CD4-positive, alpha-beta T cell treated with Interleukin-4 for 1 hour (primary cell): ENCODE measurements at regions not wholly inside any gene's neighbourhood (a gene's known extent, or its start where the extent isn't known, plus 50 kb on each side); places are given as distances from the start of the nearest gene placed in this dataset.

Experiments used
- DNase-seq, 2 donors: peaks; one replicate each; pipeline ENCODE4 v3.0.0-alpha.2; 2020 to 2022

DNA sequence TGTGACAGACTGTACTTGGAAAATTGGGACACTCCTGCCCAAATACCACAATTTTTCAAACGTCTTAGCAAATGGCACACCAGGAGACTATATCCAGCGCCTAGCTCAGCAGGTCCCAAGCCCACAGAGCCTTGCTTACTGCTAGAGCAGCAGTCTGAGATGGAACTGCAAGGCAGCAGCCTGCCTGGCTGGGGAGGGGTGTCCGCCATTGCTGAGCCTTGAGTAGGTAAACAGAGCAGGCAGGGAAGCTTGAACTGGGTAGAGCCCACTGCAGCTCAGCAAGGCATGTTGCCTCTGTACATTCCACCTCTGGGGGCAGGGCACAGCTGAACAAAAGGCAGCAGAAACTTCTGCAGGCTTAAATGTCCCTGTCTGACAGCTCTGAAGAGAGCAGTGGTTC is 1003.3 kb upstream of the MAP3K7 start:
- DNase-seq, result no peak

GRCh38 chr6:91580635-91581034 is 993.8 kb upstream of the MAP3K7 start:
- DNase-seq, result no peak

- no peak for DNase-seq
Measured at GRCh38 chr6:91575032-91575431, 988.2 kb upstream of the MAP3K7 start.

DNA sequence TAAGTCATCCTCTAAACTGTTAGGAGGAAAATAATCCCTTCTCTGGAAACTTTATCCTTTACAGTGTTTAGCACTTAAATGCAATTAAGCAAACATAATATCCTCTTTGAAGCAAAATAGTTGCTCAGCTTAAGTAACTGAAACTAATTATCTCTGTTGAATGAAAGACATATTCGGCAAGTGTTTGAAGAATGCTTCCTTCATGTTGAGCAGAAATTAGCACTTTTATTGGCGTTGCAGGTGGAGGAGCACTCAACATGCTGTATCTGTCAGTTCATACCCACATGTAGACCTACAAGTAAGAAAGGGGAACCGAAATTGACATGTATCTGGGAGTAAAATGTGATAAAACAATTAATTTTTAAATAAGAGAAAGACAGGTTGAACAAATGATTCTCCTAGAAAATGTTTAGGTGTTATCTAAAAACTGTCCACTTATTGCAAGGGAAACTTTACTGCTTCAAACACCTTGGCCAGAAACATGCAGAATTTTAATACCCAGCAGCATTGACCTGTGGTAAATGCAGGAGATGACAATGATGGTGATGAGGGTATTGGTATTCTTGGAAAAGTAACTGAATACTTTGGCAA is 987.0 kb upstream of the MAP3K7 start:
- DNase-seq, result no peak

- no peak for DNase-seq
Measured at GRCh38 chr6:91572878-91573277, 986.0 kb upstream of the MAP3K7 start.

- DNase-seq, result no peak
Measured at GRCh38 chr6:91569071-91569470, 982.2 kb upstream of the MAP3K7 start.

GRCh38 chr6:91566467-91566866 is 979.6 kb upstream of the MAP3K7 start:
- DNase-seq, result no peak

GRCh38 chr6:91565207-91565606 is 978.3 kb upstream of the MAP3K7 start:
- DNase-seq, result no peak

- DNase-seq, result no peak
Measured at GRCh38 chr6:91562955-91563354, 976.1 kb upstream of the MAP3K7 start.

GRCh38 chr6:91560409-91560808 is 973.5 kb upstream of the MAP3K7 start:
- no peak for DNase-seq

DNA sequence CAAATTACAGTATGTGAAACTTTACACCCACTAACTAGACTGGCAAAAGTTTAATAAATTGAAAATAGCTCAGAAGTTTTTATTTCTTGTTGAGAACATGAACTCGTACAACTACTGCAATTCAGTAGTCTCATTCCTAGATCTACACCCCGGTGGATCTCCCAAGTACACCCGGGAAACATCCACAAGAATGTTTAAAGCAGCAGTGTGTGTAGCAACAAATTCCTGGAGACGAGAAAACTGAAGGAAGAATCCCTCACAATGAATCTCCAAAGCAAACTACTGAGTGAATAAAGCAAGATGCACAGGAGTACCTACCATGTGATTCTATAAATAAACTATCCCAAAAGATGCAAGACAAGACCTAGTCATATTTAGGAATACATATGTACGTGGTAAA is 954.0 kb upstream of the MAP3K7 start:
- DNase-seq, result no peak

DNA sequence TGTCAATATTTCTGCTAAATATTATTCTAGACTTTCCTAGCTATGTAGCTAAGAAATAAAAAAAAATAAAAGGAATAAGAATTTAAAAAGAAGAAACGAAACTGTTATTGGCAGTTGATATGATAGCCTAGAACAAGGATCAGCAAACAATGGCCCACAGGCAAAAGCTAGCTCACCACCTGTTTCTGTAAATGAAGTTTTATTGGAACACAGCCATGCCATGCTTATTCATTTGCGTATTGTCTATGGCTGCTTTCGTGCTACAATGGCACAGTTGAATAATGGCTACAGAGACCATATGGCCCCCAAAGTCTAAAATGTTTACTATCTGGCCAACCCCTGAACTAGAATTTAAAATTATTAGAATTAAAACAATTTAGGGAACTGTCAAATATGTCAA is 952.6 kb upstream of the MAP3K7 start:
- DNase-seq, result no peak

- no peak for DNase-seq
Measured at GRCh38 chr6:91538622-91539021, 951.8 kb upstream of the MAP3K7 start.

DNA sequence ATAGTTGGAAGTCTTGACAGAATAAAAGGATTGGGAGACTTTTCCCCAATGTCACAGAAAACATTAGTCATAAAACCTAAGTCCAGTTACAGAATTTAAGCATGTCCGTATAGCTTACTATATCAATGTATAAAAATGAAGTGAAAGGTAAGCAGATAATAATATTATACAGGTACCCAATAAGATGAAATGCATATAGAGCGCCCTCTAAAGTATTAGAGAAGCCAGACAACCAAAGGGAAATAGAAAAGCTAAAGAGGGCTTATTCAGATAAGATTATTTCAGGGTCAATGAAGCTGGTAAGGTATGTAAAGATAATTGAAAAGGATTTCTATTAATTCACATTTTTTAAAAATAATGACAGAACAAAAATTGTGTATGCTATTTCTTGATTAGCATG is 947.7 kb upstream of the MAP3K7 start:
- DNase-seq, result no peak

GRCh38 chr6:91523511-91523910 is 936.6 kb upstream of the MAP3K7 start:
- no peak for DNase-seq

GRCh38 chr6:91521999-91522398 is 935.1 kb upstream of the MAP3K7 start:
- no peak for DNase-seq

GRCh38 chr6:91509711-91510110 is 922.8 kb upstream of the MAP3K7 start:
- DNase-seq, result no peak

- DNase-seq, result no peak
Measured at GRCh38 chr6:91509039-91509438, 922.2 kb upstream of the MAP3K7 start.

DNA sequence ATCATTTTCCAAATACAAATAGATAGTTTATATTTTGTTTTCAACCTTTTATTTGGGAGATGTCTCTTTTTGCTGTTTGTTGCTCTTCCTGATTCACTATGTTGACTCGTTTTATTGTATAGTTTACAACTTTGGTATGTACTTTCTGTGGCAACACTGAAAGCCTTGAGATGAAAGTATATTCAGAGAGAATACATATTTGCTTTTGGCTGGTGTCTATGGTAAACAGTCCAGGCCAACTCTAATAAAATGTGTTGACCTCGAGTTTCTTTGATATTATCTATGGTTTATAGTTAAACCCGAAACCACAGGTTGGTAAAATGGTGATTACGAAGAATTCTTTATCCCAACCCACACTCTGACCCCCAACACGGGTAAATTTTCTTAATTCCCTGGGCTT is 919.6 kb upstream of the MAP3K7 start:
- no peak for DNase-seq

- DNase-seq, result no peak
Measured at GRCh38 chr6:91505199-91505598, 918.3 kb upstream of the MAP3K7 start.

GRCh38 chr6:91501930-91502329 is 915.1 kb upstream of the MAP3K7 start:
- DNase-seq, result no peak

- DNase-seq, result no peak
Measured at GRCh38 chr6:91500689-91501303, 913.9 kb upstream of the MAP3K7 start.

GRCh38 chr6:91498576-91498975 is 911.7 kb upstream of the MAP3K7 start:
- DNase-seq, result no peak

DNA sequence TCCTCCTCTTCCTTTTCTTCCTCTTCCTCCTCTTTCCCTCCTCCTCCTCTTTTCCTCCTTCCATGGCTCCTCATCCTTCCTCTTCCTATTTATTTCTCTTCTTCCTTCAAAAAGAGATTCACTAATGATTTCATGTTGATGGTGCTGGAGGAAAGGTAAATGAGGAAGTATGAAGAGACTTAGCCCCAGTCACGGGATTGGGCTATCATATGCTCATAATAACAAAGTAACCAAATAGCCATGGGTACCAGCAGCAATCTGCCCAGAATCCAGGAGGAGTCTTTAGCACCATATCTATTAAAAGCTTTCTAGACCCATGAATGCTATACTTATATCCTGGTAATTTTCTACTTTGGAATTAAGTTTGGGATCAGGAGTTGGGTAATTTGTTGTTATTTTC is 910.9 kb upstream of the MAP3K7 start:
- DNase-seq, result no peak

DNA sequence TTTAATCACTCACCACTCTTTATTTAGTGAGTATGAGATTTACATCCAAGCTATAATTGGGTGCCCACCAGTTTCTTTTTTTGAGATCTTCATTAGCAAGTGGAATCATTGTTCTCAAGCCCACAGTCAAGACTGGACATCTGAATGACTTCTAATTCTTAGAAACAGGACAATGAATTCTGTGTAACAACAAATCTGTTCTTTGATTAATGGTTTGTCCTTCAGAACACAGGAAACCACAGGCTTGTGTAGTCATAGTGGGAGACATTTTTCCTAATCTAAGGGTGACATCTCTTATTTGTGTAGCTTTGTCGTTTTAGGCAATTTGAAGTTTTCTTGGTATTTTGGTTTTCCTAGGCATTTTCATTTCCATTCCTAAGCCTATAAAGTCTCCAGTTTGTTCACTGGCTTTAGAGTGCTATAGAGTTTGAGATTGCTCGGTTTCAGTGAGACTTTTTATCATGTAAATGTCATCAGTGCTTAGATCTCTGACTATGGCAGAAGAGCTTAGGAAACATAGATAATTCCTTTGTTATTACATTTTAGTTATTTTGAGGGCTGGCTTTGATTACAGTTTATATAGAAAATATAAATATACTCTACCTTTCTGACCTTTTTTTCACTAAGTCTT is 903.9 kb upstream of the MAP3K7 start:
- no peak for DNase-seq
